ENCODE measurements at regions not wholly inside any gene's neighbourhood (a gene's known extent, or its start where the extent isn't known, plus 50 kb on each side); places are given as distances from the start of the nearest gene placed in this dataset.

GRCh38 chr11:115918576-115918975 is 414.4 kb upstream of the CADM1 start:
- TF ChIP-seq CTCF (IDR thresholded peaks at IDR 0.05; ENCODE audit: low read depth, low read length, missing input control) (no peak), ATF3 (IDR thresholded peaks at IDR 0.05) (no peak), REST (IDR thresholded peaks at IDR 0.05) (no peak), JUND (IDR thresholded peaks at IDR 0.05) (no peak), EGR1 (IDR thresholded peaks at IDR 0.05; ENCODE audit: low read depth in 2 of 2) (no peak), MAX (IDR thresholded peaks at IDR 0.05) (no peak), RAD21 (IDR thresholded peaks at IDR 0.05) (no peak)
